ENCODE measurements at regions not wholly inside any gene's neighbourhood (a gene's known extent, or its start where the extent isn't known, plus 50 kb on each side); places are given as distances from the start of the nearest gene placed in this dataset.
"Not testable (repeated sequence)": the region's sequence is repeated elsewhere in the genome, so short reads cannot be mapped to it uniquely, and the experiment has no call there.

DNA sequence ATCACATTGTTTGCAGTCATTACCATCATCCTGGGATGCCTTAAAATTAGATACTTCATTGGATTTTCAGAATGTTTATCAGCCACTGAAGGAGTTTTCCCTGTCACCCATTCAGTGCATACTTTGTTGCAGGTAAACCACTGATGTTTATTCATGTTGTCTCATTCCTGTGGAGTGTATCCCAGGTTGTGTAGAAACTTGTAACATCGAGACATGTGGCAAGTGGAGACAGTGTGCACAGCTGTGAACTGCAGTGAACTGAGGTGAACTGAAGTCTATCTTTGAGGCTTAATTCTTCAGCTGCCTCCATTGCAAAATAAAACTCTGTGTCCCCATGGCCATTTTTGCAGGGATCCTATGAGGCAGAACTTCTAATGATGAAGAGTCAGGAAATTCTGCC is 2911.4 kb downstream of the RPIA start:
- TF ChIP-seq, protein P1, sequence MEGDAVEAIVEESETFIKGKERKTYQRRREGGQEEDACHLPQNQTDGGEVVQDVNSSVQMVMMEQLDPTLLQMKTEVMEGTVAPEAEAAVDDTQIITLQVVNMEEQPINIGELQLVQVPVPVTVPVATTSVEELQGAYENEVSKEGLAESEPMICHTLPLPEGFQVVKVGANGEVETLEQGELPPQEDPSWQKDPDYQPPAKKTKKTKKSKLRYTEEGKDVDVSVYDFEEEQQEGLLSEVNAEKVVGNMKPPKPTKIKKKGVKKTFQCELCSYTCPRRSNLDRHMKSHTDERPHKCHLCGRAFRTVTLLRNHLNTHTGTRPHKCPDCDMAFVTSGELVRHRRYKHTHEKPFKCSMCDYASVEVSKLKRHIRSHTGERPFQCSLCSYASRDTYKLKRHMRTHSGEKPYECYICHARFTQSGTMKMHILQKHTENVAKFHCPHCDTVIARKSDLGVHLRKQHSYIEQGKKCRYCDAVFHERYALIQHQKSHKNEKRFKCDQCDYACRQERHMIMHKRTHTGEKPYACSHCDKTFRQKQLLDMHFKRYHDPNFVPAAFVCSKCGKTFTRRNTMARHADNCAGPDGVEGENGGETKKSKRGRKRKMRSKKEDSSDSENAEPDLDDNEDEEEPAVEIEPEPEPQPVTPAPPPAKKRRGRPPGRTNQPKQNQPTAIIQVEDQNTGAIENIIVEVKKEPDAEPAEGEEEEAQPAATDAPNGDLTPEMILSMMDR (IDR thresholded peaks at IDR 0.05; ENCODE audit: insufficient read depth, low read depth, low read length): not testable (repeated sequence)
- not testable (repeated sequence) for TF ChIP-seq EZH2 (IDR thresholded peaks at IDR 0.05; ENCODE audit: insufficient read depth, low read length)
